ENCODE measurements at regions not wholly inside any gene's neighbourhood (a gene's known extent, or its start where the extent isn't known, plus 50 kb on each side); places are given as distances from the start of the nearest gene placed in this dataset.

DNA sequence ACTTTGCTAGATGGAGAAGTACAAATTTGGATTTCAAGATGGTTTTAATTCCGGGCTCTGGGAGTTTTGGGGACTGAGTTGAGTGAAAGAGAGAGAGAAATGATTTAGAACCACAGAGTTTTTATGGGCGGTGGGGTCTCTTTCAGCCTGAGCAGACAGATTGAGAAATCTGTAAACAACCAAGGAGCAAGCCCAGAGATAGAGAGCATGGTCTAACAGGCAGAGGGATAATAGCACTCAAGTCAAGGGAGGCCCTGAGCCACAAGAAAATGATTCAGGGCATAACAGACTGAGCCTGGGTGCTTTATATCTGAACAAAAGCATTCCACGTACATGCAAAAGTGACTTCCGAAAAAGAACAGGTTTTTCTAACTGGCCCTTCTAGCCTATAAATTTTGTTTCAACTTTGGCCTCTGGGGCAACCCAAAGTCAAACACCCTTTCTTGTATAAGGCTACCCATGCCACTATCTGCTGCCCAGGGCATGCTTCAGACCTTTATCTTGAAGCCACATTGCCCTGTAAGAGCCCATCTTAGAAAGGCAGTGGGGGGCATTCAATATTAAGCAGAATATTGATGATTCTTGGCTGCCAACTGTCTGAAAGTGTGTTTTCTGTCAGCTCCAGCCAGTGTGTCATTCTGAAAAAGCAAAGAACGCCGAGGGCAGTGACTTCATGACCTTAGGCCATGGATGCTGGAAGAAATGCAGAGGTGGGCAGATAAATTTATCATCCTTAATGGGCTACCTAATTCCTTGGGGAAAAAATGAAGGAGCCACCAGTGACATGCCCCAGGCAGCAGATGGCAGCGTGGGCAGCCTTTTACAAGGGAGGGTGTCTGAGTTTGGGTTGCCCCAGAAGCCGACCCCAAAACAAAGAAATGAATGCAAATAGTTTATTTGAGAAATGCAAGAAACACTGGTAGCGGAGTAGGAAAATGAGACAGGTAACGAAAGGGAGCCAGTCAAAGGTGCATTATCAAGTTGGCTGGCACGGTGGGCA is 637.6 kb downstream of the MID1IP1 start:
- H3K36me3 Mint-ChIP-seq (ENCODE audit: insufficient read depth, unreplicated experiment): no peaks in the 10 kb centered on the region
- TF ChIP-seq, protein P1, sequence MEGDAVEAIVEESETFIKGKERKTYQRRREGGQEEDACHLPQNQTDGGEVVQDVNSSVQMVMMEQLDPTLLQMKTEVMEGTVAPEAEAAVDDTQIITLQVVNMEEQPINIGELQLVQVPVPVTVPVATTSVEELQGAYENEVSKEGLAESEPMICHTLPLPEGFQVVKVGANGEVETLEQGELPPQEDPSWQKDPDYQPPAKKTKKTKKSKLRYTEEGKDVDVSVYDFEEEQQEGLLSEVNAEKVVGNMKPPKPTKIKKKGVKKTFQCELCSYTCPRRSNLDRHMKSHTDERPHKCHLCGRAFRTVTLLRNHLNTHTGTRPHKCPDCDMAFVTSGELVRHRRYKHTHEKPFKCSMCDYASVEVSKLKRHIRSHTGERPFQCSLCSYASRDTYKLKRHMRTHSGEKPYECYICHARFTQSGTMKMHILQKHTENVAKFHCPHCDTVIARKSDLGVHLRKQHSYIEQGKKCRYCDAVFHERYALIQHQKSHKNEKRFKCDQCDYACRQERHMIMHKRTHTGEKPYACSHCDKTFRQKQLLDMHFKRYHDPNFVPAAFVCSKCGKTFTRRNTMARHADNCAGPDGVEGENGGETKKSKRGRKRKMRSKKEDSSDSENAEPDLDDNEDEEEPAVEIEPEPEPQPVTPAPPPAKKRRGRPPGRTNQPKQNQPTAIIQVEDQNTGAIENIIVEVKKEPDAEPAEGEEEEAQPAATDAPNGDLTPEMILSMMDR (IDR thresholded peaks at IDR 0.05; ENCODE audit: unreplicated experiment): no peak
- no peaks in the 10 kb centered on the region for H3K4me1 Mint-ChIP-seq (ENCODE audit: low read depth, unreplicated experiment)
- H3K9me3 Mint-ChIP-seq (ENCODE audit: low read depth, unreplicated experiment): peaks cover 2% of the 10 kb centered on the region
- H3K27ac Mint-ChIP-seq (ENCODE audit: unreplicated experiment): no peak overlapping the region
- CTCF ChIA-PET: no interaction called here
- intact Hi-C loops (cut with micrococcal nuclease; ENCODE audit: unreplicated experiment): no loop called here
- H3K27me3 Mint-ChIP-seq (ENCODE audit: unreplicated experiment): peaks cover 31% of the 10 kb centered on the region
- no peak overlapping the region for H3K4me3 Mint-ChIP-seq (ENCODE audit: low read depth, unreplicated experiment)
- DNase-seq: no peak
- BruUV-seq (replicated peaks): no TSS peak

DNA sequence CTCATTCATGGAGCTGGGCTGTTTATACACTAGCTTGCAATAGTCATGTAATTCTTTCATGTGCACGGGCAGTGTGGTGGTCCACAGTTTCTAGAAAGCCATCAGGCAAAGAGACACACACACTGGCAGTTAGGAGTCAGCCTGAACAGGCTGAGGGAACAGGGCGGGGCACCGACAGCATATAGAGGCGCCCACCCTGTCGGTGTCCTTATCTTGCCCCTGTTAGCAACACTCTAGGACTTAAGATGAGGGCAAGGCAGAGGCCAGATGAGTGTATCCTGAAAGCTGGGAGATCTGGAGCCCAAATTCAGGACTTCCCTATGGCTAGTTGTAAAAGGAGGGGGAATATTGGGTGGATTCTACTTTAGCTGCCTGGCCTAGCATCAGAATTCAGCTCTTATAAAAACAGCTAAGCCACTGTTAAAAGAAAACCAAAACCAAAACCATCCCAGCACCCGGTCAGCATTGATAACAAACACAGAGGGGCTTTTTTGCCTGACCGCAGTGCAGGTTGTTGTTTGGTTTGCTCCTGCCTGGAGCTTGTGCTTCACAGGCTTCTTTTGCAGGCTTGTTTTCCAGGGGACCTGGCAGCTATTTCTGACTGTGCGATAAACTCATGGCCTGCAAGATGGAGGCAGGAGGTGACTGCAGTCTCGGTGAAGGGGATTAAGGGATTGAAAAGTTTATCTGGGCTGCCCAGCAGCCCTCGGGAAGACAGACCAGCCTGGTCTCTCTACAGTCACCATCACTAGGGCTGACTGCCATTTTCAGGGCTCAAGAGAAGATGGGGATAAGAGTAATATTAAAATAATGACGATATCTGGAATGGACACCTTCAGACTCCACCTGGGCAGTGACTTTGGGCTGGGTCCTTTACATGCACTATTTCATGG is 638.9 kb downstream of the MID1IP1 start:
- H3K4me1 Mint-ChIP-seq (ENCODE audit: low read depth, unreplicated experiment): no peaks in the 10 kb centered on the region
- H3K27ac Mint-ChIP-seq (ENCODE audit: unreplicated experiment): no peak overlapping the region
- intact Hi-C loops (cut with micrococcal nuclease; ENCODE audit: unreplicated experiment): no loop called here
- H3K4me3 Mint-ChIP-seq (ENCODE audit: low read depth, unreplicated experiment): no peak overlapping the region
- H3K9me3 Mint-ChIP-seq (ENCODE audit: low read depth, unreplicated experiment): peaks cover 4% of the 10 kb centered on the region
- TF ChIP-seq, protein P1 (IDR thresholded peaks at IDR 0.05; ENCODE audit: unreplicated experiment): no peak
- peaks cover 26% of the 10 kb centered on the region for H3K27me3 Mint-ChIP-seq (ENCODE audit: unreplicated experiment)
- DNase-seq: no peak
- CTCF ChIA-PET: no interaction called here
- BruUV-seq (replicated peaks): no TSS peak
- no peaks in the 10 kb centered on the region for H3K36me3 Mint-ChIP-seq (ENCODE audit: insufficient read depth, unreplicated experiment)

DNA sequence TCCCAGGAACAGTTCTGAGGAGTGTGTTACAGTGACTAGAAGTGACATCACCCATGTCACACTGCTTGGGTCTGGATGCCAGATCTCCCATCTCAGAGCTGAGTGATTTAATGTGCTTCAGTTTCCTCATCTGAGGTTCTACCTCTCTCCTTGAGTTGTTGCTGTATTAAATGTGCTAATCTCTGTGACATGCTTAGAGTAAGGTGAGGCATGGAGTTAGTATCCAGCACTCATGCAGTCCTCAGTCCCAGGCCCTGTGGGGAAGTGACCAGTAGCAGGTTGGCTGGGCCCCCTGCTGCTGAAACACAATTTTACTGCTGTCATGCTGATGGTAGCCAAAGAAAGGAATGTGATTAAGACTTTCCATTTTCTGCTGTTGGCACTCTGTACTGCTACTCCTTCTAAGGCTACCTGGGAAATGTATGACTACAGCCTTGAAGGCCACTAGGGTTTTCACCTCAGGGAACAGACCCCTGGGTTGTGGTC is 639.6 kb downstream of the MID1IP1 start:
- CTCF ChIA-PET: no interaction called here
- no peaks in the 10 kb centered on the region for H3K36me3 Mint-ChIP-seq (ENCODE audit: insufficient read depth, unreplicated experiment)
- no peaks in the 10 kb centered on the region for H3K4me1 Mint-ChIP-seq (ENCODE audit: low read depth, unreplicated experiment)
- H3K9me3 Mint-ChIP-seq (ENCODE audit: low read depth, unreplicated experiment): peaks cover 4% of the 10 kb centered on the region
- no peak for DNase-seq
- BruUV-seq (replicated peaks): no TSS peak
- no peak overlapping the region for H3K4me3 Mint-ChIP-seq (ENCODE audit: low read depth, unreplicated experiment)
- intact Hi-C loops (cut with micrococcal nuclease; ENCODE audit: unreplicated experiment): no loop called here
- TF ChIP-seq, protein P1 (IDR thresholded peaks at IDR 0.05; ENCODE audit: unreplicated experiment): no peak
- H3K27me3 Mint-ChIP-seq (ENCODE audit: unreplicated experiment): peaks cover 26% of the 10 kb centered on the region
- H3K27ac Mint-ChIP-seq (ENCODE audit: unreplicated experiment): no peak overlapping the region

DNA sequence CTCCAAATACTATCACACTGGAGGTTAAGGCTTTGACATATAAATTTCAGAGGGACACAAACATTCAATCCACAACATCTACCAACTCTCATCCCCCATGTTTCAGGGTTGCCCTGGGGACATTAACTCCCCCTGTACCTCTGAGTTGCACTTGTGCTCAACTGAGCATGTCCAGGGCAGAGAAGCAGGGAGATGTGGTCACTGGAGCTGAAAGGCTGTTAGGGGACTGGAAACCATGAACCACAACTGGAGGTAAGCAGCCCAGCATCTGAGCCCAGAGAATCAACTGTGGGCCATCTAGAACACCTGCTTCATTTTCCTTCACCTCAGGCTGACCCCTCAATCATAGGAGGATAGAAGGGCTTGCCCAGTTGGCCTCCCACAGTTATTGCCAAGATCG is 641.1 kb downstream of the MID1IP1 start:
- DNase-seq: no peak
- Mint-ChIP-seq H3K4me1 (ENCODE audit: low read depth, unreplicated experiment) (no peaks in the 10 kb centered on the region), H3K9me3 (ENCODE audit: low read depth, unreplicated experiment) (peaks cover 4% of the 10 kb centered on the region), H3K27ac (ENCODE audit: unreplicated experiment) (no peak overlapping the region), H3K36me3 (ENCODE audit: insufficient read depth, unreplicated experiment) (no peaks in the 10 kb centered on the region), H3K27me3 (ENCODE audit: unreplicated experiment) (peaks cover 22% of the 10 kb centered on the region), H3K4me3 (ENCODE audit: low read depth, unreplicated experiment) (no peak overlapping the region)
- TF ChIP-seq, protein P1 (IDR thresholded peaks at IDR 0.05; ENCODE audit: unreplicated experiment): no peak
- no TSS peak for BruUV-seq (replicated peaks)
- CTCF ChIA-PET: no interaction called here
- intact Hi-C loops (cut with micrococcal nuclease; ENCODE audit: unreplicated experiment): no loop called here

Measured in Calu3 (cell line).